Hepatocyte (in vitro differentiated cells): ENCODE measurements at regions not wholly inside any gene's neighbourhood (a gene's known extent, or its start where the extent isn't known, plus 50 kb on each side); places are given as distances from the start of the nearest gene placed in this dataset.

Experiments
- DNase-seq: peaks from one replicate; pipeline ENCODE4 v3.0.0-alpha.2; 2016; ENCODE audit warnings: low spot score
- H2AFZ ChIP-seq: fragments of 200-600 bp; sonication (generic); 2 replicates; pipeline ENCODE4 v1.6.0; 2016; ENCODE audit warnings: antibody characterized with exemption, mild to moderate bottlenecking
- H3K27ac ChIP-seq: fragments of 200-600 bp; sonication (generic); 2 replicates; pipeline ENCODE4 v1.5.1; 2016; ENCODE audit warnings: mild to moderate bottlenecking
- H3K27me3 ChIP-seq: fragments of 200-600 bp; sonication (generic); 2 replicates; pipeline ENCODE4 v1.6.1; 2016
- H3K36me3 ChIP-seq: fragments of 200-600 bp; sonication (generic); replicated peaks from 2 replicates; pipeline ENCODE4 v1.5.1; 2016; ENCODE audit warnings: low read depth; ENCODE audit not compliant: insufficient read depth
- H3K4me1 ChIP-seq: fragments of 200-600 bp; sonication (generic); 2 replicates; pipeline ENCODE4 v1.5.1; 2016; ENCODE audit warnings: mild to moderate bottlenecking, moderate library complexity; ENCODE audit not compliant: insufficient read depth
- H3K4me2 ChIP-seq: fragments of 200-600 bp; sonication (generic); 2 replicates; pipeline ENCODE4 v1.6.0; 2016
- H3K4me3 ChIP-seq: fragments of 200-600 bp; sonication (generic); 2 replicates; pipeline ENCODE4 v1.5.1; 2016; ENCODE audit warnings: mild to moderate bottlenecking
- H3K79me2 ChIP-seq: fragments of 200-600 bp; sonication (generic); 2 replicates; pipeline ENCODE4 v1.6.0; 2017; ENCODE audit warnings: mild to moderate bottlenecking
- H3K9me2 ChIP-seq: fragments of 200-600 bp; sonication (generic); replicated peaks from 2 replicates; pipeline ENCODE4 v1.6.0; 2017; ENCODE audit warnings: mild to moderate bottlenecking; ENCODE audit not compliant: insufficient read depth
- H3K9me3 ChIP-seq: fragments of 200-600 bp; sonication (generic); 2 replicates; pipeline ENCODE4 v1.5.1; 2016; ENCODE audit warnings: low read depth, mild to moderate bottlenecking
- H4K20me1 ChIP-seq: fragments of 200-600 bp; sonication (generic); 2 replicates; pipeline ENCODE4 v1.6.0; 2016; ENCODE audit warnings: mild to moderate bottlenecking; ENCODE audit not compliant: insufficient read depth, poor library complexity, severe bottlenecking
- CTCF ChIP-seq: fragments of 200-600 bp; sonication (generic); IDR thresholded peaks from 2 replicates; pipeline ENCODE4 v1.5.1; 2016; ENCODE audit warnings: antibody characterized with exemption, mild to moderate bottlenecking; ENCODE audit not compliant: poor library complexity
- EZH2 ChIP-seq: fragments of 200-600 bp; sonication (generic); IDR thresholded peaks from 2 replicates; pipeline ENCODE4 v1.6.1; 2016; ENCODE audit warnings: antibody characterized with exemption, mild to moderate bottlenecking, borderline replicate concordance
- EZH2phosphoT487 ChIP-seq: fragments of 200-600 bp; sonication (generic); IDR thresholded peaks from one replicate; pipeline ENCODE4 v1.6.1; 2018; ENCODE audit warnings: antibody characterized with exemption, mild to moderate bottlenecking, low read depth, moderate library complexity; ENCODE audit not compliant: unreplicated experiment, severe bottlenecking
- WGBS: methylation state at CpG from one replicate; pipeline ENCODE4 v1.1.6; 2016; ENCODE audit warnings: low lambda C conversion rate; ENCODE audit errors: missing lambda C conversion rate; 5-methylcytosine and 5-hydroxymethylcytosine counted together

- Histone ChIP-seq H3K4me2 (no peak overlapping the region), H3K9me3 (no peaks in the 10 kb centered on the region), H3K79me2 (no peaks in the 10 kb centered on the region), H3K27ac (no peak overlapping the region), H3K27me3 (no peaks in the 10 kb centered on the region), H2AFZ (no peak overlapping the region), H3K4me1 (no peaks in the 10 kb centered on the region), H4K20me1 (no peaks in the 10 kb centered on the region), H3K36me3 (no peaks in the 10 kb centered on the region), H3K9me2 (no peaks in the 10 kb centered on the region), H3K4me3 (no peak overlapping the region)
- DNase-seq = no peak
- no peak for TF ChIP-seq EZH2
- no peak for TF ChIP-seq EZH2phosphoT487
- no peak for TF ChIP-seq CTCF
- WGBS = 74% methylated on average over 8 of the region's 8 CpGs
These were observed 184.1 kb upstream of the SYT13 start for GRCh38 chr11:45470151-45470793.

GRCh38 chr11:45468267-45468856 is 182.2 kb upstream of the SYT13 start:
- H3K36me3 ChIP-seq = no peaks in the 10 kb centered on the region
- H3K27ac ChIP-seq = no peak overlapping the region
- H3K4me1 ChIP-seq = no peaks in the 10 kb centered on the region
- H2AFZ ChIP-seq = no peak overlapping the region
- no peaks in the 10 kb centered on the region for H4K20me1 ChIP-seq
- TF ChIP-seq CTCF = no peak
- TF ChIP-seq EZH2phosphoT487 = no peak
- TF ChIP-seq EZH2 = no peak
- H3K4me2 ChIP-seq = no peak overlapping the region
- no peaks in the 10 kb centered on the region for H3K79me2 ChIP-seq
- peak; percentile 40 for DNase-seq
- H3K9me3 ChIP-seq = no peaks in the 10 kb centered on the region
- WGBS = 69% methylated on average over 7 of the region's 7 CpGs
- no peaks in the 10 kb centered on the region for H3K27me3 ChIP-seq
- no peak overlapping the region for H3K4me3 ChIP-seq
- no peaks in the 10 kb centered on the region for H3K9me2 ChIP-seq

GRCh38 chr11:45463541-45463940 is 177.4 kb upstream of the SYT13 start:
- H3K9me3 ChIP-seq = no peaks in the 10 kb centered on the region
- no peak for TF ChIP-seq EZH2
- no peak for TF ChIP-seq EZH2phosphoT487
- H3K79me2 ChIP-seq = no peaks in the 10 kb centered on the region
- H3K27me3 ChIP-seq = no peaks in the 10 kb centered on the region
- no peak overlapping the region for H3K27ac ChIP-seq
- no peak for DNase-seq
- no peaks in the 10 kb centered on the region for H3K9me2 ChIP-seq
- H3K36me3 ChIP-seq = no peaks in the 10 kb centered on the region
- H3K4me1 ChIP-seq = no peaks in the 10 kb centered on the region
- no peaks in the 10 kb centered on the region for H4K20me1 ChIP-seq
- WGBS = 89% methylated on average over 4 of the region's 4 CpGs
- H3K4me2 ChIP-seq = no peak overlapping the region
- no peak overlapping the region for H3K4me3 ChIP-seq
- no peak overlapping the region for H2AFZ ChIP-seq

- no peaks in the 10 kb centered on the region for H3K36me3 ChIP-seq
- TF ChIP-seq EZH2phosphoT487 (no peak), CTCF (no peak), EZH2 (no peak)
- H3K4me1 ChIP-seq = no peaks in the 10 kb centered on the region
- no peak overlapping the region for H3K4me2 ChIP-seq
- no peaks in the 10 kb centered on the region for H3K27me3 ChIP-seq
- no peak overlapping the region for H2AFZ ChIP-seq
- no peaks in the 10 kb centered on the region for H3K79me2 ChIP-seq
- no peaks in the 10 kb centered on the region for H4K20me1 ChIP-seq
- H3K4me3 ChIP-seq = no peak overlapping the region
- 78% methylated on average over 2 of the region's 2 CpGs for WGBS
- no peaks in the 10 kb centered on the region for H3K9me3 ChIP-seq
- no peaks in the 10 kb centered on the region for H3K9me2 ChIP-seq
- no peak for DNase-seq
- H3K27ac ChIP-seq = no peak overlapping the region
These were observed 175.4 kb upstream of the SYT13 start for GRCh38 chr11:45461514-45461913.
